ENCODE measurements at regions not wholly inside any gene's neighbourhood (a gene's known extent, or its start where the extent isn't known, plus 50 kb on each side); places are given as distances from the start of the nearest gene placed in this dataset.
A peak's percentile ranks its signal among the peaks of the same experiment; 100 is the strongest.

DNA sequence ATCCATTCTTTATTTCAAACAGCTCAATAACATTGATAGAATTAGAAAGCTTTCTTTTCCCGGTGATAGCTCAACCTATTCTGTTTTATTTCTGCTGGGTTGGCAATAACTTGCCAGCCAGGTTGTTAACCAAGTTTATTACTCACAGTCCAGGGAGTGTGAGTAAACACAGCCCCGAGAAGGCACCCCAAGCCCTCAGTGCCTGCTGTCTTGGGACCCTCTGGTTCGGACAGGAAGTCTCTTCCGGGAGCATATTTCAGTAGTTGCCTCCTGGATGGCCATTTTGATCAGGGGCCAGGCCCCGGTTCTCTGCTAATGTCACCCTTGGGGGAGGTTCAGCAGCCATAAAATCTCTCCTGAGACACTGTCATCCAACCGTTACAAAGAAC is 176.8 kb downstream of the INO80D start:
- no peak for DNase-seq
- WGBS, 2 donors = 9 to 49% methylated on average over 6 of the region's 6 CpGs
- TF ChIP-seq EP300 (IDR thresholded peaks at IDR 0.05) = no peak
- no peaks in the 10 kb centered on the region for H3K9me3 ChIP-seq
- peak overlapping the region in 3 of 4 donors; percentile 62 to 75 (median 73) for H3K27ac ChIP-seq
- peaks cover 4 to 29% (median 23%) of the 10 kb centered on the region in 4 donors for H3K4me1 ChIP-seq
- intact Hi-C loops (cut with DNase I) = no loop called here
- H3K36me3 ChIP-seq = no peaks in the 10 kb centered on the region
- H3K4me3 ChIP-seq = no peak overlapping the region
- no peaks in the 10 kb centered on the region for H3K27me3 ChIP-seq

DNA sequence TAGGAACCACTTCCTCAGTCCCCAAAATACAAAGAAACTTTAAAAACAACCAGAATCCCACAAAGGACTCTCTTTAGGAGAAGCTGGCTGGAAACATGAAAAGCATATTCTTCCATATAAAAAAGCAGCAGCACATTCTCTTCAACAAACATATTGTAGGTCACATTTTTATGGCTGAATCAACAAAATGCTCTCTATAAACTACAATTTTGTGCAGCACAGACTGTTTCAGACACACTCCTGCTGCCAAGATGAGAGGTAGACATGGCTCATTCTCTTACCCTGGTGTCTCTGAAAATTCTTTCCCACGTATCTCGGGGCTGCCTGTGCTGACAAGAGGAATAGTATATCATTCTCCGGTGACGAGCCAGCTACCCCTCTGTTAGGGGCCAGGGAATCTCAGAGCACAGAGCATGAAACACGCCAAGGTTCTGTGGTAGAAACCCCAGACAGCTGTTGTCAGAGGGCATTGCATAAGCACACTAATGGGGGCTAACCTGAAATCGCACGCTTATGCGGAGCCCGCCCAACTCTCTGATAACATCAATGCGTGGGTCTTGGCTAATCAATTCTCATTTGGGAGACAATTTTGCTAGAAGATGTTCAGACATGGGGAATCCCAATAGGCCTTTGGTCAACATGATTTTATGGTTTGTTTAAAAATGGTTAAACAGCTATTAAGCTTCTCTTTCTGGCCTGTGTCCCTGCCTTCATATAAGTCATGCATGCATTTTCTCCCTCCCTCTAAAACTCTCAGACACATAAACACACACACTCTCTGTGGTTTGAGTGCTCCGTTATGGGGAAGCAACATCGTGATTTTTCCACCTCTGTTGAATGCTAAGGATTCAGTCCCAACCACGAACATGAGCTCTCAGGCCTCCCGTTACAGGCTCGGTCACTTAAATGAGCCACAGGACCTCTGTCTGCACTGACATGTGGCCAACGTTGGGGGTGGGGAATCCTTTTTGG is 177.5 kb downstream of the INO80D start:
- no peaks in the 10 kb centered on the region for H3K9me3 ChIP-seq
- H3K4me1 ChIP-seq = peaks cover 4 to 23% (median 19%) of the 10 kb centered on the region in 4 donors
- DNase-seq = no peak
- H3K27me3 ChIP-seq = no peaks in the 10 kb centered on the region
- intact Hi-C loops (cut with DNase I) = no loop called here
- TF ChIP-seq EP300 (IDR thresholded peaks at IDR 0.05) = no peak
- TF ChIP-seq, protein P1, sequence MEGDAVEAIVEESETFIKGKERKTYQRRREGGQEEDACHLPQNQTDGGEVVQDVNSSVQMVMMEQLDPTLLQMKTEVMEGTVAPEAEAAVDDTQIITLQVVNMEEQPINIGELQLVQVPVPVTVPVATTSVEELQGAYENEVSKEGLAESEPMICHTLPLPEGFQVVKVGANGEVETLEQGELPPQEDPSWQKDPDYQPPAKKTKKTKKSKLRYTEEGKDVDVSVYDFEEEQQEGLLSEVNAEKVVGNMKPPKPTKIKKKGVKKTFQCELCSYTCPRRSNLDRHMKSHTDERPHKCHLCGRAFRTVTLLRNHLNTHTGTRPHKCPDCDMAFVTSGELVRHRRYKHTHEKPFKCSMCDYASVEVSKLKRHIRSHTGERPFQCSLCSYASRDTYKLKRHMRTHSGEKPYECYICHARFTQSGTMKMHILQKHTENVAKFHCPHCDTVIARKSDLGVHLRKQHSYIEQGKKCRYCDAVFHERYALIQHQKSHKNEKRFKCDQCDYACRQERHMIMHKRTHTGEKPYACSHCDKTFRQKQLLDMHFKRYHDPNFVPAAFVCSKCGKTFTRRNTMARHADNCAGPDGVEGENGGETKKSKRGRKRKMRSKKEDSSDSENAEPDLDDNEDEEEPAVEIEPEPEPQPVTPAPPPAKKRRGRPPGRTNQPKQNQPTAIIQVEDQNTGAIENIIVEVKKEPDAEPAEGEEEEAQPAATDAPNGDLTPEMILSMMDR (IDR thresholded peaks at IDR 0.05) = no peak
- TF ChIP-seq POLR2A (IDR thresholded peaks at IDR 0.05) = no peak
- no peak for TF ChIP-seq POLR2AphosphoS5 (IDR thresholded peaks at IDR 0.05)
- H3K27ac ChIP-seq = peak overlapping the region in 3 of 4 donors; percentile 62 to 75 (median 73)
- 20 to 59% methylated on average over 16 of the region's 16 CpGs for WGBS, 2 donors
- no peaks in the 10 kb centered on the region for H3K36me3 ChIP-seq
- H3K4me3 ChIP-seq = no peak overlapping the region

DNA sequence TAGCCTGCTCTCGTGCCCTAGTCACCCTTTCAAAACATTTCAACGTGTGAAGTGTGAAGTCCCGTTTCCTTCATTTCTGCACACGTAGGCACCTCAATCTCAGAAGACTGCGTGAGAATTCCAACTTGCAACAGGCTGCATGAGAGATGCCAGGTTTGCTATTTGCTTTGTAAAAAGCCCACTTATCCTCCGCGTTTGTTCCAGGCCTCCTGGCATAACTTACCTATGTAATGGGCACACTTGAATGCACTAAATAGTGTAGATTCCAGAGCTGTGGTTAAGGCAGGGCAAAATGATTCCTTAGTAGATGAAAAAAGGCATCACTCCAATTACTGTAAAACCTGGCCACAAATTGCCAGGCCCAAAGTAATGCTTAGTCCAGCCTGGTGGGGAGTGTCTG is 179.6 kb downstream of the INO80D start:
- WGBS, 2 donors = 94 to 95% methylated on average over 7 of the region's 7 CpGs

GRCh38 chr2:205905576-205905975 is 180.4 kb downstream of the INO80D start:
- peaks cover 4 to 23% (median 19%) of the 10 kb centered on the region in 4 donors for H3K4me1 ChIP-seq
- TF ChIP-seq EP300 (IDR thresholded peaks at IDR 0.05) (no peak), POLR2AphosphoS5 (IDR thresholded peaks at IDR 0.05) (no peak), POLR2A (IDR thresholded peaks at IDR 0.05) (no peak)
- TF ChIP-seq, protein P1 (IDR thresholded peaks at IDR 0.05) = no peak
- no peaks in the 10 kb centered on the region for H3K36me3 ChIP-seq
- intact Hi-C loops (cut with DNase I) = no loop called here
- H3K4me3 ChIP-seq = no peak overlapping the region
- H3K9me3 ChIP-seq = no peaks in the 10 kb centered on the region
- 51 to 83% methylated on average over 1 of the region's 1 CpG for WGBS, 2 donors
- no peak overlapping the region for H3K27ac ChIP-seq
- DNase-seq = no peak
- no peaks in the 10 kb centered on the region for H3K27me3 ChIP-seq

More for the DNA sequence above, 179.6 kb downstream of the INO80D start:
- Histone ChIP-seq H3K9me3 (no peaks in the 10 kb centered on the region), H3K36me3 (no peaks in the 10 kb centered on the region), H3K27ac (no peak overlapping the region), H3K4me3 (no peak overlapping the region), H3K4me1 (peaks cover 4 to 23% (median 19%) of the 10 kb centered on the region in 4 donors), H3K27me3 (no peaks in the 10 kb centered on the region)
- no peak for TF ChIP-seq POLR2A (IDR thresholded peaks at IDR 0.05)
- TF ChIP-seq EP300 (IDR thresholded peaks at IDR 0.05) = no peak
- no peak for TF ChIP-seq POLR2AphosphoS5 (IDR thresholded peaks at IDR 0.05)
- TF ChIP-seq, protein P1 (IDR thresholded peaks at IDR 0.05) = no peak
- intact Hi-C loops (cut with DNase I) = no loop called here
- no peak for DNase-seq

DNA sequence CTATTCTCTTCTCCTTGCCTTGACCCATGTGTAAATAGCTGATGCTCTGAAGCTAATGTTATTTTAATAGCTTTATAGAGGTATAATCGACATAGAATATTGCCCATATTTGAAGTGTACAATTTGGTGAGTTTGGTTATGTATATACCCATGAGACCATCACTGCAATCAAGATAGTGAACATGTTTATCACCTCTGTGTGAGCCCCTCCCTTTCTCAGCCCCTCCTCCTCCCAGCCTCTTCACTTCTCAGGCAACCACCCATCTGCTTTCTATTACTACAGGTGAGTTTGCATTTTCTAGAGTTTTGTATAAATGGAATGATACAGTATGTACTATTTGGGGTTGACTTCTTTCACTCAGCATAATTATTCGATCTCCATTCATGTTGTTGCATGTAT is 181.1 kb downstream of the INO80D start:
- no peak for DNase-seq
- peaks cover 1 to 18% (median 14%) of the 10 kb centered on the region in 4 donors for H3K4me1 ChIP-seq
- H3K27ac ChIP-seq = no peak overlapping the region
- no peak overlapping the region for H3K4me3 ChIP-seq
- WGBS, 2 donors = 19 to 70% methylated on average over 2 of the region's 2 CpGs
- H3K36me3 ChIP-seq = no peaks in the 10 kb centered on the region
- no peaks in the 10 kb centered on the region for H3K27me3 ChIP-seq
- intact Hi-C loops (cut with DNase I) = no loop called here
- TF ChIP-seq EP300 (IDR thresholded peaks at IDR 0.05) (no peak), POLR2AphosphoS5 (IDR thresholded peaks at IDR 0.05) (no peak), POLR2A (IDR thresholded peaks at IDR 0.05) (no peak)
- TF ChIP-seq, protein P1 (IDR thresholded peaks at IDR 0.05) = no peak
- no peaks in the 10 kb centered on the region for H3K9me3 ChIP-seq

Data from sigmoid colon (tissue), 6 donors.